ENCODE measurements at regions not wholly inside any gene's neighbourhood (a gene's known extent, or its start where the extent isn't known, plus 50 kb on each side); places are given as distances from the start of the nearest gene placed in this dataset.
A peak's percentile ranks its signal among the peaks of the same experiment; 100 is the strongest.

DNA sequence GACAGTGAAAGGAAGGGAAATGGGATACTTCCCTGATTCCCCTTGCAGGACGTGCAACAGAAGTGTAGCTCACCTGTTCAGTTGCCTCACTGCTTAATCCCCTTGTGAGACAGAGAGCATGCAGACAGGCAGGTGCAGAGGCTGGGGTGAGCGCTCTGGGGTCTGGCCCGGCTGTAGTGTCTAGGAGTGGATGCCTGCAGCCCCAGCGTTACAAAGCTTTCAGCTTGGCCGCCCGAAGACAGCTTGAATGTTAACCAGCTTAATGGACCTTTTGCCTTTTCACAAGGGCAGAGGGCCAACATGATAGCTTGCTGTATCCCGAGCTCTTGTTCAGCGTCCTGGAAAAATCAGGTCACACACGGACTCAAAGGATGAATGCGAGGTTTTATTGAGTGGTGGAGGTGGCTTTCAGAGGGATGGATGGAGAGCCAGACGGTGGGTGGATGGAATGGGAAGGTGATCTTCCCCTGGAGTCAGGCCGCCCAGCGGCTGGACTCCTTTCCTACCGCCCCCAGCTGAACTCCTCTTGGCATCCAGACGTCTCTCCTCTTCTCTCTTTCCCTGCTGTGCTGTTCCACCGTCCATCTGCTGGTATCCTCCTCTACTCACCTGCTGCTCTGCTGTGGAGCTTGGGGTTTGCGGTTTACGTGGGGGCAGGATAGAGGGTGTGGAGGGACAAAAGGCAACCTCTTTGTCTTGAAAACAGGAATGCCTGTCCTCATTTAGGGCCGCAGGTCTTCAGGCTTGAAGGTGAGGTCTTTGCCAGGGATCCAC is 86.2 kb upstream of the RESF1 start:
- Histone ChIP-seq H3K18ac (ENCODE audit: low read length) (no peak overlapping the region), H4K91ac (ENCODE audit: low read depth, low read length, poor library complexity) (no peak overlapping the region), H3K4ac (ENCODE audit: low read length) (no peak overlapping the region), H3K4me2 (ENCODE audit: insufficient read depth, low read length, poor library complexity, severe bottlenecking) (no peak overlapping the region), H2BK120ac (ENCODE audit: low read depth, low read length) (no peak overlapping the region), H3K4me1 (ENCODE audit: control insufficient read depth in 2 of 2, insufficient read depth in 1 of 2, low read depth in 1 of 2, low read length in 2 of 2) (peaks cover 0 to 3% of the 10 kb centered on the region in 2 donors), H2AK5ac (ENCODE audit: low read depth, low read length) (no peak overlapping the region), H2BK15ac (ENCODE audit: low read length) (no peak overlapping the region), H3K79me1 (ENCODE audit: low read depth, low read length) (no peaks in the 10 kb centered on the region), H3K27ac (replicated peaks; ENCODE audit: low read length) (no peak overlapping the region), H3K9me3 (replicated peaks in 1 of 2; ENCODE audit: control insufficient read depth in 2 of 2, insufficient read depth in 1 of 2, low read depth in 1 of 2, low read length in 2 of 2) (no peaks in the 10 kb centered on the region), H4K8ac (ENCODE audit: low read depth, low read length) (no peak overlapping the region), H2BK12ac (ENCODE audit: low read length) (no peak overlapping the region), H3K9ac (ENCODE audit: low read depth, low read length, poor library complexity) (no peak overlapping the region), H3K36me3 (replicated peaks in 1 of 2; ENCODE audit: control insufficient read depth in 2 of 2, insufficient read depth in 2 of 2, low read length in 2 of 2) (no peaks in the 10 kb centered on the region), H3K4me3 (ENCODE audit: low read length in 2 of 2) (no peak overlapping the region), H2BK5ac (ENCODE audit: low read length) (no peak overlapping the region), H3K27me3 (ENCODE audit: control insufficient read depth in 3 of 3, insufficient read depth in 3 of 3, low read depth in 1 of 3, low read length in 3 of 3) (no peaks in the 10 kb centered on the region), H3K14ac (ENCODE audit: low read length) (no peak overlapping the region), H2AFZ (ENCODE audit: low read length) (no peak overlapping the region), H3K23ac (ENCODE audit: low read depth, low read length, poor library complexity) (no peak overlapping the region)
- no peak for DNase-seq (ENCODE audit: low spot score)
- no CpG with 5 or more reads among the region's 19 CpGs for WGBS, 2 donors (ENCODE audit: extremely low coverage in 2 of 2, insufficient read length in 2 of 2, insufficient replicate concordance in 1 of 2)

DNA sequence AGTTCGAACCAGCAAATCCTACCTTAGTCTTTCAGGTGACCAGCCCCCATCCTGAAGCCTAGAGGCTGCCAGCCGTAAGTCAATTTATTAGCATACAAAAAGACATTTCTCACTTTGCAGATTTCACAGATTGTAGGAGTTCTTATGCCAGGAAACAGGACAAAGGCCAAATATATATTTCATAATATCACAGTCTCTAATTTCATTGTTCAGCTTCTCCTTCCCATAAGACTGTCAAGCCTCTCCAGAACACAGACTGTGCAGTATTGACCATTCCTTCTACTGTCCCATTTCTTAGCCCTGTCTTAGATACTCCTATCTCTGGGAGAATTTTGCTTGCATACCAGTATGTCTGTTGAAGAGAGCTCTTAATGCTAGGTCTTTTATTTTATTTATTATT is 89.2 kb upstream of the RESF1 start:
- Histone ChIP-seq H3K27me3 (ENCODE audit: control insufficient read depth in 3 of 3, insufficient read depth in 3 of 3, low read depth in 1 of 3, low read length in 3 of 3) (no peaks in the 10 kb centered on the region), H3K18ac (ENCODE audit: low read length) (no peak overlapping the region), H3K14ac (ENCODE audit: low read length) (no peak overlapping the region), H4K8ac (ENCODE audit: low read depth, low read length) (no peak overlapping the region), H3K4me1 (ENCODE audit: control insufficient read depth in 2 of 2, insufficient read depth in 1 of 2, low read depth in 1 of 2, low read length in 2 of 2) (peaks cover 0 to 2% of the 10 kb centered on the region in 2 donors), H3K9me3 (replicated peaks in 1 of 2; ENCODE audit: control insufficient read depth in 2 of 2, insufficient read depth in 1 of 2, low read depth in 1 of 2, low read length in 2 of 2) (no peaks in the 10 kb centered on the region), H3K4me2 (ENCODE audit: insufficient read depth, low read length, poor library complexity, severe bottlenecking) (no peak overlapping the region), H3K23ac (ENCODE audit: low read depth, low read length, poor library complexity) (no peak overlapping the region), H2BK120ac (ENCODE audit: low read depth, low read length) (no peak overlapping the region), H3K36me3 (replicated peaks in 1 of 2; ENCODE audit: control insufficient read depth in 2 of 2, insufficient read depth in 2 of 2, low read length in 2 of 2) (no peaks in the 10 kb centered on the region), H3K4ac (ENCODE audit: low read length) (no peak overlapping the region), H3K9ac (ENCODE audit: low read depth, low read length, poor library complexity) (no peak overlapping the region), H3K4me3 (ENCODE audit: low read length in 2 of 2) (no peak overlapping the region), H2BK5ac (ENCODE audit: low read length) (no peak overlapping the region), H4K91ac (ENCODE audit: low read depth, low read length, poor library complexity) (no peak overlapping the region), H2AK5ac (ENCODE audit: low read depth, low read length) (no peak overlapping the region), H2AFZ (ENCODE audit: low read length) (no peak overlapping the region), H2BK12ac (ENCODE audit: low read length) (no peak overlapping the region), H2BK15ac (ENCODE audit: low read length) (no peak overlapping the region), H3K79me1 (ENCODE audit: low read depth, low read length) (no peaks in the 10 kb centered on the region), H3K27ac (replicated peaks; ENCODE audit: low read length) (no peak overlapping the region)
- WGBS, 2 donors (ENCODE audit: extremely low coverage in 2 of 2, insufficient read length in 2 of 2, insufficient replicate concordance in 1 of 2), result no CpG with 5 or more reads among the region's 2 CpGs
- DNase-seq (ENCODE audit: low spot score), result no peak

GRCh38 chr12:31868965-31869364 is 90.2 kb upstream of the RESF1 start:
- H3K14ac ChIP-seq (ENCODE audit: low read length), result peak overlapping the region; percentile 83
- H2BK120ac ChIP-seq (ENCODE audit: low read depth, low read length), result no peak overlapping the region
- no peak overlapping the region for H2BK15ac ChIP-seq (ENCODE audit: low read length)
- no peak overlapping the region for H3K4me3 ChIP-seq (ENCODE audit: low read length in 2 of 2)
- no peak overlapping the region for H2AFZ ChIP-seq (ENCODE audit: low read length)
- H3K18ac ChIP-seq (ENCODE audit: low read length), result no peak overlapping the region
- no peak overlapping the region for H3K4me2 ChIP-seq (ENCODE audit: insufficient read depth, low read length, poor library complexity, severe bottlenecking)
- no peak overlapping the region for H4K91ac ChIP-seq (ENCODE audit: low read depth, low read length, poor library complexity)
- no peaks in the 10 kb centered on the region for H3K27me3 ChIP-seq (ENCODE audit: control insufficient read depth in 3 of 3, insufficient read depth in 3 of 3, low read depth in 1 of 3, low read length in 3 of 3)
- no peaks in the 10 kb centered on the region for H3K36me3 ChIP-seq (replicated peaks in 1 of 2; ENCODE audit: control insufficient read depth in 2 of 2, insufficient read depth in 2 of 2, low read length in 2 of 2)
- H3K4me1 ChIP-seq (ENCODE audit: control insufficient read depth in 2 of 2, insufficient read depth in 1 of 2, low read depth in 1 of 2, low read length in 2 of 2), result no peaks in the 10 kb centered on the region
- no peak overlapping the region for H2AK5ac ChIP-seq (ENCODE audit: low read depth, low read length)
- no peak overlapping the region for H3K23ac ChIP-seq (ENCODE audit: low read depth, low read length, poor library complexity)
- no peak for DNase-seq (ENCODE audit: low spot score)
- H3K27ac ChIP-seq (replicated peaks; ENCODE audit: low read length), result no peak overlapping the region
- H2BK12ac ChIP-seq (ENCODE audit: low read length), result no peak overlapping the region
- WGBS, 2 donors (ENCODE audit: extremely low coverage in 2 of 2, insufficient read length in 2 of 2, insufficient replicate concordance in 1 of 2), result no CpG with 5 or more reads among the region's 2 CpGs
- no peak overlapping the region for H3K4ac ChIP-seq (ENCODE audit: low read length)
- H3K9ac ChIP-seq (ENCODE audit: low read depth, low read length, poor library complexity), result no peak overlapping the region
- H4K8ac ChIP-seq (ENCODE audit: low read depth, low read length), result no peak overlapping the region
- no peaks in the 10 kb centered on the region for H3K79me1 ChIP-seq (ENCODE audit: low read depth, low read length)
- H3K9me3 ChIP-seq (replicated peaks in 1 of 2; ENCODE audit: control insufficient read depth in 2 of 2, insufficient read depth in 1 of 2, low read depth in 1 of 2, low read length in 2 of 2), result no peaks in the 10 kb centered on the region
- no peak overlapping the region for H2BK5ac ChIP-seq (ENCODE audit: low read length)

GRCh38 chr12:31867292-31867691 is 91.9 kb upstream of the RESF1 start:
- DNase-seq (ENCODE audit: low spot score), result no peak

More at GRCh38 chr12:31867292-31867691, 91.9 kb upstream of the RESF1 start:
- H3K18ac ChIP-seq (ENCODE audit: low read length), result no peak overlapping the region
- no peak overlapping the region for H3K4ac ChIP-seq (ENCODE audit: low read length)
- no peak overlapping the region for H3K4me3 ChIP-seq (ENCODE audit: low read length in 2 of 2)
- H3K4me2 ChIP-seq (ENCODE audit: insufficient read depth, low read length, poor library complexity, severe bottlenecking), result no peak overlapping the region
- no peak overlapping the region for H2AFZ ChIP-seq (ENCODE audit: low read length)
- no peak overlapping the region for H2BK5ac ChIP-seq (ENCODE audit: low read length)
- H3K14ac ChIP-seq (ENCODE audit: low read length), result no peak overlapping the region
- no peak overlapping the region for H4K91ac ChIP-seq (ENCODE audit: low read depth, low read length, poor library complexity)
- H3K27me3 ChIP-seq (ENCODE audit: control insufficient read depth in 3 of 3, insufficient read depth in 3 of 3, low read depth in 1 of 3, low read length in 3 of 3), result no peaks in the 10 kb centered on the region
- H3K9me3 ChIP-seq (replicated peaks in 1 of 2; ENCODE audit: control insufficient read depth in 2 of 2, insufficient read depth in 1 of 2, low read depth in 1 of 2, low read length in 2 of 2), result no peaks in the 10 kb centered on the region
- no peak overlapping the region for H3K9ac ChIP-seq (ENCODE audit: low read depth, low read length, poor library complexity)
- no peak overlapping the region for H3K27ac ChIP-seq (replicated peaks; ENCODE audit: low read length)
- H2AK5ac ChIP-seq (ENCODE audit: low read depth, low read length), result no peak overlapping the region
- H4K8ac ChIP-seq (ENCODE audit: low read depth, low read length), result no peak overlapping the region
- H2BK15ac ChIP-seq (ENCODE audit: low read length), result no peak overlapping the region
- H2BK120ac ChIP-seq (ENCODE audit: low read depth, low read length), result no peak overlapping the region
- H3K4me1 ChIP-seq (ENCODE audit: control insufficient read depth in 2 of 2, insufficient read depth in 1 of 2, low read depth in 1 of 2, low read length in 2 of 2), result no peaks in the 10 kb centered on the region
- H2BK12ac ChIP-seq (ENCODE audit: low read length), result no peak overlapping the region
- H3K79me1 ChIP-seq (ENCODE audit: low read depth, low read length), result no peaks in the 10 kb centered on the region
- no peaks in the 10 kb centered on the region for H3K36me3 ChIP-seq (replicated peaks in 1 of 2; ENCODE audit: control insufficient read depth in 2 of 2, insufficient read depth in 2 of 2, low read length in 2 of 2)
- no peak overlapping the region for H3K23ac ChIP-seq (ENCODE audit: low read depth, low read length, poor library complexity)
